ENCODE measurements at regions not wholly inside any gene's neighbourhood (a gene's known extent, or its start where the extent isn't known, plus 50 kb on each side); places are given as distances from the start of the nearest gene placed in this dataset.

GRCh38 chr21:39082656-39083376, 100.4 kb downstream of the PSMG1 start:
- Histone ChIP-seq H3K56ac (ENCODE audit: extremely low read depth, insufficient read depth, low read length) (no peak overlapping the region), H3K9me1 (ENCODE audit: insufficient read depth, low read length) (no peaks in the 10 kb centered on the region), H3K79me1 (ENCODE audit: low read depth in 1 of 2, low read length in 2 of 2) (no peaks in the 10 kb centered on the region), H3K14ac (replicated peaks; ENCODE audit: low read depth, low read length) (no peak overlapping the region), H4K8ac (ENCODE audit: low read depth in 2 of 2, low read length in 2 of 2) (no peak overlapping the region), H3K4ac (ENCODE audit: low read depth, low read length) (no peak overlapping the region), H3K36me3 (ENCODE audit: control insufficient read depth, insufficient read depth, low read length) (no peaks in the 10 kb centered on the region), H2AFZ (replicated peaks; ENCODE audit: low read length, poor library complexity) (no peak overlapping the region), H2BK120ac (ENCODE audit: low read depth, low read length) (peak overlapping the region; percentile 6; the same call in 1 of the 2 replicates), H3K4me2 (ENCODE audit: low read depth, low read length) (no peak overlapping the region), H2BK20ac (ENCODE audit: low read depth, low read length) (no peak overlapping the region), H3K27ac (ENCODE audit: insufficient read depth, low read length) (no peak overlapping the region), H3K23ac (ENCODE audit: low read depth, low read length) (no peak overlapping the region), H3K4me3 (ENCODE audit: insufficient read depth, low read depth, low read length) (no peak overlapping the region), H3K9me3 (ENCODE audit: control insufficient read depth, insufficient read depth, low read length) (no peaks in the 10 kb centered on the region), H3K27me3 (ENCODE audit: control insufficient read depth, insufficient read depth, low read length) (peaks cover 2% of the 10 kb centered on the region; the same call in 1 of the 2 replicates), H4K5ac (ENCODE audit: low read depth, low read length) (no peak overlapping the region), H3K9ac (ENCODE audit: low read depth, low read length) (no peak overlapping the region), H3K4me1 (ENCODE audit: control insufficient read depth, insufficient read depth, low read length) (peaks cover 3% of the 10 kb centered on the region; the same call in 1 of the 2 replicates), H2BK15ac (ENCODE audit: low read depth, low read length) (no peak overlapping the region), H4K91ac (ENCODE audit: insufficient read depth, low read depth, low read length) (no peak overlapping the region), H2BK5ac (ENCODE audit: low read depth, low read length, poor library complexity, severe bottlenecking) (no peak overlapping the region), H2AK5ac (ENCODE audit: low read depth, low read length) (no peak overlapping the region), H4K20me1 (ENCODE audit: insufficient read depth, low read length) (no peaks in the 10 kb centered on the region), H3K18ac (ENCODE audit: low read depth, low read length) (no peak overlapping the region), H2AK9ac (replicated peaks; ENCODE audit: low read depth, low read length, poor library complexity) (no peak overlapping the region)
- no peak for ATAC-seq (ENCODE audit: low read depth)
- intact Hi-C loops (cut with micrococcal nuclease): no loop called here
- BruUV-seq (replicated peaks): no TSS peak
- WGBS, 2 experiments (ENCODE audit: extremely low coverage in 2 of 2, insufficient read length in 1 of 2): 77% methylated on average over 7 of the region's 24 CpGs; no CpG with 5 or more reads in 1 of the 2 experiments
- in situ Hi-C loops (cut with MboI; ENCODE audit: low sequenced_read_pairs): no loop called here
- dilution Hi-C loops (cut with HindIII; ENCODE audit: low sequenced_read_pairs, unreplicated experiment): no loop called here
- TF ChIP-seq MXI1 (IDR thresholded peaks at IDR 0.05; ENCODE audit: borderline replicate concordance, low read depth, low read length): no peak
- no peak for TF ChIP-seq RAD21 (IDR thresholded peaks at IDR 0.05; ENCODE audit: low read length)
- TF ChIP-seq POLR2A (IDR thresholded peaks at IDR 0.05; ENCODE audit: low read depth, low read length): no peak
- TF ChIP-seq CTCF (conservative IDR thresholded peaks at IDR 0.05; ENCODE audit: low read depth, low read length): no peak
- no peak for TF ChIP-seq BHLHE40 (IDR thresholded peaks at IDR 0.05; ENCODE audit: low read depth, low read length)
- TF ChIP-seq SMC3 (IDR thresholded peaks at IDR 0.05; ENCODE audit: low read depth, low read length): no peak
- TF ChIP-seq CHD1 (IDR thresholded peaks at IDR 0.05; ENCODE audit: low read depth, low read length): no peak
- CTCF ChIA-PET: no interaction called here
- POLR2A ChIA-PET (ENCODE audit: unreplicated experiment): no interaction called here
- DNase-seq: no peak
